ENCODE measurements at regions not wholly inside any gene's neighbourhood (a gene's known extent, or its start where the extent isn't known, plus 50 kb on each side); places are given as distances from the start of the nearest gene placed in this dataset.

DNA sequence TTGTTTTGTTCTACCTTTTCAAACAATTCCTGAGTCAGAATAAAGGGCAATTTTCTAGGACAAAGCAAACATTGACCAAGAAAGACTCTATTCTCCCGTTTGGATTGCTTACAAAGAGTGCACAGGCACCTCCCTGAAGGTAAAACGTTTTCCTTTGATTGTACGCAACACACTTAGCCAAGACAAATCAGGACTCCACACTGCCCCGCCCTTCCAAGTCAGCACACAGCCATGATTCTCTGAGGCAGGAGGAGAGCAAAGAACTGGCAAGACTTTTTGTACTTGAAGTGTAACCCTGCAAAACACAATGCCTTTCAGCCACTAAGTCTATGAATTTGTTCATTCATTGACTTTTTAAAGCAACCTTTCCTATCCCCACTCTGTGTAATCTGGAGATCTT lies 85.0 kb upstream of the FAM180A start:
- H3K27ac ChIP-seq = no peak overlapping the region
- WGBS, 2 donors = 40 to 48% methylated on average over 4 of the region's 4 CpGs
- no peak for DNase-seq
- ATAC-seq = no peak
- H3K4me1 ChIP-seq = no peaks in the 10 kb centered on the region
- no peaks in the 10 kb centered on the region for H3K36me3 ChIP-seq (replicated peaks in 1 of 2; ENCODE audit: insufficient read depth in 1 of 2, low read depth in 2 of 2)
- intact Hi-C loops (cut with DNase I) = no loop called here
- no peak overlapping the region for H3K4me3 ChIP-seq
- TF ChIP-seq, protein P1, sequence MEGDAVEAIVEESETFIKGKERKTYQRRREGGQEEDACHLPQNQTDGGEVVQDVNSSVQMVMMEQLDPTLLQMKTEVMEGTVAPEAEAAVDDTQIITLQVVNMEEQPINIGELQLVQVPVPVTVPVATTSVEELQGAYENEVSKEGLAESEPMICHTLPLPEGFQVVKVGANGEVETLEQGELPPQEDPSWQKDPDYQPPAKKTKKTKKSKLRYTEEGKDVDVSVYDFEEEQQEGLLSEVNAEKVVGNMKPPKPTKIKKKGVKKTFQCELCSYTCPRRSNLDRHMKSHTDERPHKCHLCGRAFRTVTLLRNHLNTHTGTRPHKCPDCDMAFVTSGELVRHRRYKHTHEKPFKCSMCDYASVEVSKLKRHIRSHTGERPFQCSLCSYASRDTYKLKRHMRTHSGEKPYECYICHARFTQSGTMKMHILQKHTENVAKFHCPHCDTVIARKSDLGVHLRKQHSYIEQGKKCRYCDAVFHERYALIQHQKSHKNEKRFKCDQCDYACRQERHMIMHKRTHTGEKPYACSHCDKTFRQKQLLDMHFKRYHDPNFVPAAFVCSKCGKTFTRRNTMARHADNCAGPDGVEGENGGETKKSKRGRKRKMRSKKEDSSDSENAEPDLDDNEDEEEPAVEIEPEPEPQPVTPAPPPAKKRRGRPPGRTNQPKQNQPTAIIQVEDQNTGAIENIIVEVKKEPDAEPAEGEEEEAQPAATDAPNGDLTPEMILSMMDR (IDR thresholded peaks at IDR 0.05) = no peak
- TF ChIP-seq POLR2A (IDR thresholded peaks at IDR 0.05) = no peak
- H3K9me3 ChIP-seq = no peaks in the 10 kb centered on the region
- H3K27me3 ChIP-seq = no peaks in the 10 kb centered on the region

DNA sequence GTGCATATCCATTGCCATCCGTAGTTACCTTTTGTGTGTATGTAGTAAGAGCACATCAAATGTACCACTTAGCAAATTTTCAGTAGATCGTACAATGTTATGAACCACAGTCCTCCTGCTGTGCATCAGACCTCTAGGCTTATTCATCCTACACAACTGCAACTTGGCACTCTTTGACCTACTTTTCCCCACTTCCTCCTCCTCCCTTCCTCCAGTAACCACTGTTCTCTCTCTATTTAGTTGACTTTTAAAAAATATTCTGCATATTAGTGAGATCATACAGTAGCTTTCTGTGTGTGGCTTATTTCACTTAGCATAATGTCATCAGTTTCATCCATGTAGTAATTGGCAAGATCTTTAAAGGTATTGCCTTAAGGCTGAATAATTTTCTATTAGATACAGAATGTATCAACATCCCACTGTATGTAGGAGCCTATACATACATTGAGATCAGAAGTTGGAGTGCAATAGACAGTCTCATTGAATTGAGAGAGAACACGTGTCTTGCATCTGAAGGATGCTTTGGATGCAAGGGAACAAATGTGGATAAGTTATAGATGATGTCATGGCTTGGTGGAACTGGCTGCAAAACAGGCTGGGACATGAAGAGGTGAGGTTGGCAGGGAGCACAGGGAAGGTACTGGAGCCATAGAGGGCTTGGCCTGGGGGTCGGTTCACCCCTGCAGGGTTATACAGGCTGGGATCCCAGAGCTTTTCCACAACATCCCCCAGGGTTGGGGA lies 83.0 kb upstream of the FAM180A start:
- TF ChIP-seq, protein P1 (IDR thresholded peaks at IDR 0.05) = no peak
- no peak for TF ChIP-seq POLR2A (IDR thresholded peaks at IDR 0.05)
- intact Hi-C loops (cut with DNase I) = no loop called here
- 44 to 46% methylated on average over 4 of the region's 4 CpGs for WGBS, 2 donors
- Histone ChIP-seq H3K9me3 (no peaks in the 10 kb centered on the region), H3K36me3 (replicated peaks in 1 of 2; ENCODE audit: insufficient read depth in 1 of 2, low read depth in 2 of 2) (no peaks in the 10 kb centered on the region), H3K27ac (no peak overlapping the region), H3K4me1 (no peaks in the 10 kb centered on the region), H3K4me3 (no peak overlapping the region), H3K27me3 (no peaks in the 10 kb centered on the region)
- no peak for ATAC-seq
- no peak for DNase-seq

DNA sequence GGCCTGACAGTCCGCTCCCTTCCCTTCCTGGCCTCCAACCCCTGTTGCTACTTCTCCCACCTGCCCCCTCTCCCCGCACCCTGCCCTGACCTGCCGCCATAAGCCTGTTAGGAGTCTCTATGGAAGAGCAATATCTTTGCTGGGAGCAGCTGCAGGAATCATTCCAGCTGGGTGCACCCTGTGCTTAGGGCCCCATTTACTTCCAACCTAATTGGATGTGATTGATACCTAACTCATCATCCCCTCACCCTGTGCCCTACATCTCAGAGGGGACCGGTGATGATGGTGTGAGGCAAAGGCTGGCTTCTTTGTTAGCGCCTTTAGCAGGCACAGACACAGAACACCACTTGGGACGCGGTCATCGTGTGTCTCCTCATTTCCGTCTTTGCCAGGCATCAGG lies 80.0 kb upstream of the FAM180A start:
- WGBS, 2 donors = 83 to 91% methylated on average over 9 of the region's 9 CpGs

DNA sequence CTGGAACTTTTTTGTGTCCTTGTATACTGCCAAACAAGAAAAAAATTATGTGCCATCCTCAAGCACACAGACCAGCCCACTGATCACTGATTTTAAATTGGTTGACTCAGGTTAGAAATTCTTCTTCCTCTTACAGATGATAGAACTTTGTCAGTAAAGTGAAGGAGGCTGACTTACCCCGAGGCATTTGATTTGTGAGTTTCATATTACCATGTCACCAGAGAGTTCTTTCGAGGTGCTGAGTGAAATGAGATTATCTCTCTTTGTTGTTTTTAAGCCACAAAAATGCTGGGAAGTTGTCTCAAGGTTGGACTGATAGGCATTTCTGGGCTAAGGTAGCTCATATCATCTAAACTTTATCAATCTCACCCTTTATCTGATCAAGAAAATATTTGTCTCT lies 78.8 kb upstream of the FAM180A start:
- ATAC-seq (no peak), DNase-seq (no peak)
- Histone ChIP-seq H3K9me3 (no peaks in the 10 kb centered on the region), H3K4me3 (no peak overlapping the region), H3K27ac (no peak overlapping the region), H3K4me1 (no peaks in the 10 kb centered on the region), H3K36me3 (replicated peaks in 1 of 2; ENCODE audit: insufficient read depth in 1 of 2, low read depth in 2 of 2) (no peaks in the 10 kb centered on the region), H3K27me3 (no peaks in the 10 kb centered on the region)
- intact Hi-C loops (cut with DNase I) = no loop called here
- no peak for TF ChIP-seq POLR2A (IDR thresholded peaks at IDR 0.05)
- TF ChIP-seq, protein P1 (IDR thresholded peaks at IDR 0.05) = no peak
- WGBS, 2 donors = 46 to 61% methylated on average over 2 of the region's 2 CpGs

More for the DNA sequence above, 80.0 kb upstream of the FAM180A start:
- Histone ChIP-seq H3K36me3 (replicated peaks in 1 of 2; ENCODE audit: insufficient read depth in 1 of 2, low read depth in 2 of 2) (no peaks in the 10 kb centered on the region), H3K4me1 (no peaks in the 10 kb centered on the region), H3K9me3 (no peaks in the 10 kb centered on the region), H3K27me3 (no peaks in the 10 kb centered on the region), H3K4me3 (no peak overlapping the region), H3K27ac (no peak overlapping the region)
- ATAC-seq (no peak), DNase-seq (no peak)
- intact Hi-C loops (cut with DNase I) = no loop called here
- TF ChIP-seq, protein P1 (IDR thresholded peaks at IDR 0.05) = no peak

DNA sequence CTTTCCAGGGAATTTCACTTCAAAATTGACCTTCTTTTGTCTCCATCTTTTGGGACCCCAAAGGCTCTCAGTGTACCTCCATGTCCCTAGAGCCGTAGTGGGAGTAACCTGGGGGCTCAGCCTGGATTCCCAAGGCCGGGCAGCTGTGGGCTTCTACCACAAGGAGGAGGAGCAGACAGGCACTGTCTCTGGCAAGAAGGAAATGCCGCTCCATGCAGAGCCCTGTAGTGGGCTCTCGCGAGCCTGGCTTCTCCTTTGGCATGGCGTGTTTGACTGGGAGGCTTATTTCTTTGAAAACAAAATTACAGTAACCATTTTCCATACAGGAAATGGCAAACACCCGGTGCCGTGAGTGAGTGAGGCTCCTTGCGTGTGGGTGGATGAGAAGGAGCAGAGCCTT lies 76.8 kb upstream of the FAM180A start:
- 69 to 79% methylated on average over 9 of the region's 9 CpGs for WGBS, 2 donors
- TF ChIP-seq POLR2A (IDR thresholded peaks at IDR 0.05) = no peak
- TF ChIP-seq, protein P1 (IDR thresholded peaks at IDR 0.05) = no peak
- Histone ChIP-seq H3K4me3 (no peak overlapping the region), H3K36me3 (replicated peaks in 1 of 2; ENCODE audit: insufficient read depth in 1 of 2, low read depth in 2 of 2) (no peaks in the 10 kb centered on the region), H3K27me3 (no peaks in the 10 kb centered on the region), H3K27ac (no peak overlapping the region), H3K4me1 (no peaks in the 10 kb centered on the region), H3K9me3 (no peaks in the 10 kb centered on the region)
- intact Hi-C loops (cut with DNase I) = no loop called here
- ATAC-seq (no peak), DNase-seq (no peak)

Data from body of pancreas (tissue), 4 donors.